ENCODE measurements at regions not wholly inside any gene's neighbourhood (a gene's known extent, or its start where the extent isn't known, plus 50 kb on each side); places are given as distances from the start of the nearest gene placed in this dataset.

DNA sequence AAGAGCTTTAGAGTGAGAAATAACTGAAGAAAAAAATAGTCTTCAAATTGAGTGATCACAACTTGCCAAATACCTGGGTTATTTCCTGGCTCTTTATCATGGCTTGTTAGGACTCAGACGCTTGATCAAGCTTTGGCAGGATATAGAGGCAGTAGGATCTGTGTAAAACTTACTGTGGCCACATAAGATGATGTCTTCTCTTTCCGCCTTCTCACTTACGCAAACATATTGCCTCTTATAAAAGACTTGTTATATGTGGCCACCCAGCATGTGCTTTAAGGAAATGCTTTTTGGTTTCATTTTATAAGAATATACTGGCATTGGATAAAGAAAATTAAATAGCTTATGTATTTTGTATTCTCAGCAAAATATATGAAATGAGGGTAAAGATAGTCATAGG is 101.8 kb upstream of the AKIRIN2 start:
- DNase-seq (ENCODE audit: low read depth): no peak

DNA sequence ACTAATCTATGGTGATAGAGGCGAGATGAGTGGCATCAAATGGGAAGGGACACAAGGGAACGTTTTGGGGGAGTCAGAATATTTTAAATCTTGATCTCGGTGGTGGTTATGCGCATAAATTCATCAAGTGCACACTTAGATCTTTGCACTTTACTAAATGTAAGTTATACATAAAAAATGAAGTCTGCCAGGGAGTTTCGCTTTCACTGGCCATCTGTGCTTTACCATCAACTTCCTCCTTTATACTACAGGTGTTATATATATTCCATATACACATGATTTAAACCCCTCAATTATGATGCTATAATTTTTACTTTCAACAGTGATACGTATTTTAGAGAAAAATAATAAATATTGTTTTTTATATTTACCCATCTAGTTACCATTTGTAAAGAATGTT is 97.6 kb upstream of the AKIRIN2 start:
- DNase-seq (ENCODE audit: low read depth): no peak

DNA sequence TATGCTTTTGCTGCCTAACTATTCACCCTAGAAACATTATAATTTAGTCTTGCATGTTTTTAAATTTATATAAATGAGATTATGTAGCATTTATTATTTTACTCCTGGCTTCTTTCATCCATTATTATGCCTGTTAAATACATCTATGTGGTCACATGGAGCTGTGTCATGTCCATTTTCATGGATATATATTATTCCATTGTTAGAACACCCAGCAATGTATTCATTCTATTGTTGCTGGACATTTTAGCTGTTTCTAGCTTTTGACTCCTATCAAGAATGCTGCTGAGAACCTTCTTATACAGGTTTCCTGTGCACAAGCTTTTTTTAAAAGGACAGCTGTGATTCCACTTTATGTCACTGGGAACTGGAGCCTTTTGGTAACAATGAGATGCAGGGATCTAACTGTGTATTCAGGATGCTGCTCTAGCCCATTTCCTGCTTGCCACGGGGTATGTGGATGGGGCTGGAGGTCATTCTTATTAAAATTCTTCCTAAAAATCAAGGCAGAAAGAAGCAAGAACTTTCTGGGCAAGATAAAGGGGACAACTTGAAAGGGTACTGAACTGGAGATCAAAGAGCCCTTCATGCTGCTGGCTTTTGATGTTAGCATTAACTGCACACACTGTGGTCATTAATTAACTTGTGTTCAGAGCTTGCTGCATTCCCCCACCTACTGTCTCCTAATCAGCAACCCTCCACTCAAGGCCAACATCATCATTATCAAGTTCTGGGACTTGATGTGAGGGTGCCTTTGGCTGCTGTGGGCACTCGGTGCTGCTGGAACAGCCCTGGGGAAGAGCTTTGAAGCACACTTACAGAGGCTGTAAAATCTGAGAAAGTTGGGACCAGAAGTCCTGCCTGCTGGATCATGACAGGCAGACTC is 96.6 kb upstream of the AKIRIN2 start:
- DNase-seq (ENCODE audit: low read depth): no peak

DNA sequence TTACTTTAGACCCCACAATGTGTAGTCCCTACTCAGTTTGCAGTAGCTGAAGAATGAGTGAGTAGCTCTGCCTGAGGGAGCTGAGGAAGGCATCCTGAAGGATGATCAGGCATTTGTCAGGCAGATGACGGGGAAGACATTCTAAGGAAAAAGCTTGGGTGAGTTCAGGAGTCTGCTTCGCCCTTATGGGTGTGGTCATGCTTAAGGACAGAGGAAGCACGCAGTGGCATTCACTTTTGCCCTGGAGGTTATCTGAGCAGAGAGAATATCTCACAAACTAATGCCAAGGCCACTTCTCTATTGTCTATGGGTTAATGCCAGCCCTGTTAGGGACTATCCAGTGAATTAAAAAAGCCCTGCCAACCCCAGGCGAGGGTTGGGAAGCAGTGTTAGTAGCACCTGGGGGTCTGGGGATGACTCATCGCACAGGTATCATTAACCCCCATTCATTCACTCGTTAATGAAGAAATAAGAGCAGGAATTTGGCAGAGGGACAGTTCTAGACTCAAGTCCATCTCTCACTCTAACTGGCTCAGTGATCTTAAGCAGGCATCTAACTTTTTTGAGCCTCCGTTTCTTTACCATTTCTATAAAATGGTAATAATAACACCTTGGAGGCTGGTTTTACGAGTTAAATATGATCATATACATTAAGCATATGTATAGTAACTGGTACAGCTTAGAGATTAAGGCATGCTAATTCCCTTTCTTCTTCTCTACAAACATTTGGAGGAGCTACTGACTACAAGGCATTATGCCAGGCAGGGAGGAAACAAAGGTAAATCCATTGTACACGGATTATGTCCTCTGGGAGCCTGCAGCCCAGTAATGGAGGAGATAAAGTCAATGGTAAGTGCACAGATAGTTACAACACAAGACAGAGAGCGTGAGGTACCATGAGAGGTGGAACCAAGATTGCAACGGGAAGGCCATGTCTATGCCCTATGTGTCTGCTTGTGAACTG is 93.2 kb upstream of the AKIRIN2 start:
- DNase-seq (ENCODE audit: low read depth): no peak

DNA sequence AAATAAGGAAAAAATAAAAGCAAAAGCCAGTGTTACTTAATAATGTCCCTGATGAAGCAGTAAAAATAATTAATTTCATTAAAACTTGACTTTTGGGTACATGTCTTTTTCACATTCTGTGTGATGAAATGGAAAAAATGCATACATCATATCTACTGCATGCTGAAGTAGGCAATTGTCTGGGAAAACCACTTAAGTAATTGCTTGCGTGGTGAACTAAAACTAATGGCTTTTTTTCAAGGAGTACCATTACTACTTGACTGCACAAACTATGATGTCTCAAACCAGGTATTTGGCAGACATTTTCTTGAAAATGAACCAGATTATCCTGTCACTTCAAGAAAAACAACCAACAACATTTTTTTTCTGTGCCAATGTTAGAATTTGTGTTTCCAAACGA is 91.3 kb upstream of the AKIRIN2 start:
- no peak for DNase-seq (ENCODE audit: low read depth)

DNA sequence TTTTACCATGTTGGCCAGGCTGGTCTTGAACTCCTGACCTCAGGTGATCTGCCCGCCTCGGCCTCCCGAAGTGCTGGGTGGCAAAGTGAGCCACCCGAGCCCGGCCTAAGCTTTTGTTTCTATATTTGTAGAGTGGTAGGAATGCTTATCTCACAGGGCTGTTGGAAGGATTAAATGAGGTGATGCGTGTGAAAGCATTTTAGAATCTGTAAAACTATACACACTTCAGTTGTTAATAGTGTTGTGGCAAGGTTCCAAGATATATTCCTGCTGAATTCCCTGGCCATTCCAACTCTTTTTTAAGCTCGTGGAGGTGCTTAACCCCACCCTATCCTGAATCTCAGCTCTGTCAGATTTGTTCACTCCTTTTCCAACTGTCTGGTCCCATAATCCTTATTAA is 89.9 kb upstream of the AKIRIN2 start:
- DNase-seq (ENCODE audit: low read depth): no peak

DNA sequence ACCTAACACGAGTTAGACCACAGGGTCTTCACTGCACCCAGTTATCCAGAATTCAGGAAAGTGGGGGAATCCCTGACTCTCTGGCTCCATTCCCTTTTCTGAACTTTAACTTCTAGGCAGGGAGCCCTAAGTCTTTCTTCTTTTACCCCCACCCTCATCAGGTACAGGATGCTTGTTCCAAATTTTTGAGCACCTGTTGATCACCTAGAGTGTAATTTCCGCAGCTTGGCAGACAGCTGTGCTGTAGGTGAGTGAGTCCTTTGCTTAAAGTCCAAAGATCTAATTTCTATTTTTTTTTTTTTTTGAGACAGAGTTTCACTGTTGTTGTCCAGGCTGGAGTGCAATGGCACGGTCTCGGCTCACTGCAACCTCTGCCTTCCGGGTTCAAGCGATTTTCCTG is 89.5 kb upstream of the AKIRIN2 start:
- DNase-seq (ENCODE audit: low read depth): no peak

DNA sequence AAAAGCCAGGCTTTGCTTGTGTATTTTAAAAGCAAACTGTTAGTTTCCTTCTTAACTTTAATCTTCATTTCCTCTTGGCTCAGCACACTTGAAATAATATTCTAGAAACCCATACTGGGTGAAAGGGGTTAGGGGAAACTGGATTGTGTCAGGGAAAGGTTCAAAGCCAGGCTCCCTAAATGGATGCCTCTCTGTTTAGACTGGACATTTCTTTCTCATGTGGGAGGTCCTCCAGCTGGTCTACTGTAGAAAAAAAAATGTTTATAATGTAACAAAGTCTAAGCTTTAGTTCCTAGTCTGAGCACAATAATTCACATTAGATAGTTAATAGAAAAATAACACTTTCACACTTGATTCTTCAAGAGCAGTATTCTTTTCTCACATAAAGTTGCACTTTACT is 89.0 kb upstream of the AKIRIN2 start:
- DNase-seq (ENCODE audit: low read depth): no peak

DNA sequence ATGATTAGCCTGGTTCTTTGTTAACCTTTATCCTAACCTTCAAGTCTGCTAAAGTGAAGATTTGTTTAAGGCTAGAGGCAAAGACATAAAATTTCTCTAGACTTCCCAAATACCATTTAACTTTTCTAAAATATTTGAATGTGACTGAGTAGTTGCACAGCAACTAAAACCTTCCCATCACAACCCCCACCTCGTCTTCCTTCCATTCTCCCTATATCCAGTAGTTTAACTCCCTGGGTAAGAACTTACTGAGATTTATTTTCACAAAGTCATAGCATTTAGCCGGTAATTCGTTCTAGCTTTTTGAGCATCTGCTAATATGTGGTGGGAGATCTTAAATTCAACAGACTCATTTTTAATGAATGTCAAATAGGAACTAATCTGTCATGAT is 87.9 kb upstream of the AKIRIN2 start:
- DNase-seq (ENCODE audit: low read depth): no peak

DNA sequence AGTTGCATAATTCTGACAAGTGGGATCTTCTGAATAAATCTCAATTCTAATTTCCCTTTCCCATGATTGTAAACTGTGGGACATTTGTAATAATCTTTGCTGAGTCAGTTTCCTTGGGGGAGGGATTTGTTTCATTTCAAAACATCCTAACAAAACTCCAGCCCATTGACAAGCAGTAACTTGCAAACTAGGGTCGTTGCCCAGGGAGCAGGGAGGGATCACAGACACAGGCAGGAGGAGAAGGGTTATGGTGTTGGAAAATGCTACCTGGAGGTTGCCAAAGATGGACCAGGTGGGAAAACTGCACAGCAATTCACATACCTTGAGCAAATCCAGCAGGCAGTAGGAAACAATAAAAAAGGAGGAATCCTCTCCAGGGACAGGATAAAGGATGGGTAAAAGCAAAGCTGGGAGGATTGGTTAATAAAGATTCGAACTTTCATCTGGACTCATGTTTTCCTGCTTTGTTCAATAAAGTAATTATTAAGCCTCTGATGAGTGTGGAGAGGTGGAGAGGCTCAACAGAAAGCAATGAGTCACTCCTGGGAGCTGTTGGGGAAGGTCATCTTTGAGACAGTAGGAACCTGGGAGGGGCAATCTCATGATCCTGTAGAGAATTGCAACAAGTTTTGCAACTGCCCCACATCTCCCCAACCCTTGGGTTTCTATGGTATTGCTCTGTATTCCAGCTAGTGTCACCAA is 87.3 kb upstream of the AKIRIN2 start:
- no peak for DNase-seq (ENCODE audit: low read depth)

DNA sequence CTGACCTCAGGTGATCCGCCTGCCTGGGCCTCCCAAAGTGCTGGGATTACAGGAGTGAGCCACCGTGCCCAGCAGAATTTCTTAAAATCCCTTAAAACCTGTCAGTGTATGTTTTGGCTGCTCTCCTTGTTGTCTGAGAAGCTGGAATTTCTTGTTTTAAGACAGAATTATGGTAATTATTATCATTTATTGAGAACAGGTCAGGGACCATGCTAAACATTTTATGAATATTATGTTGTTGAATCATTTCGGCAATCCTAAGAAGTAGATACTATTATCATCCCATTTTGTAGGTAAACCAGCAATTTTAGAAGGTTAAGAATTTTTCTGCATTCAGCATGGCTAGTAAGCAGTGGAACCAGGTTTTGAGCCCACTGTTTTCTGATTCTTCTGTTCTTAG is 86.1 kb upstream of the AKIRIN2 start:
- DNase-seq (ENCODE audit: low read depth): no peak

DNA sequence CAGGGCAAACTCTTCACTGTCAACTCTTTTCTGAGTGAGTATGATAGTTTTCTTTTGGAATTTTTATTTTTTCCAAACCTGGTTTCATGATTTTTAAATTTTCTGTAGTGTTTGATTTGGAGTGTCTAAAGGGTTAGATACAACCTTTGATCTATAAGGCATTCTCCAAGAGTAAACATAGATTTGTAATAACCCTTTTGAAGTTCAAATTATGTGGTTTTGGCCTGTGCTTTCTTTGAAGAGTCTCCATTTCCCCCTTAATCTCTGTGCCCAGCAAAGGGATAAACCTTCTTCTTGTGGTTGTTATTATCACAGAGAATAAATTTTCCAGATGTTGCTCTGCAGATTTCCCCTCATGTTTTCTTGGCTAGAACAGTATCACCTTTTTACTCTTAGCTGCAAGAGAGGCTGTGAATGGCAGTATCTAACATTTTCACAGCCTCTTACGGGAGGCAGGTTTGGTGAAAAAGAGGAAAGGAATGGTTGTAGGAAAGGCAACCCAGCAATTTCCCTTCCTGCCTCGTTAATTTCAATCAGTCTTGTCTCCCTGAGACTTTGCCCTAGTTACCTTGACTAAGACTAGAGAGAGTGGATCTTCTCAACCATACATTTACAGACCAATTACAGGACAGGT is 83.3 kb upstream of the AKIRIN2 start:
- DNase-seq (ENCODE audit: low read depth): no peak

DNA sequence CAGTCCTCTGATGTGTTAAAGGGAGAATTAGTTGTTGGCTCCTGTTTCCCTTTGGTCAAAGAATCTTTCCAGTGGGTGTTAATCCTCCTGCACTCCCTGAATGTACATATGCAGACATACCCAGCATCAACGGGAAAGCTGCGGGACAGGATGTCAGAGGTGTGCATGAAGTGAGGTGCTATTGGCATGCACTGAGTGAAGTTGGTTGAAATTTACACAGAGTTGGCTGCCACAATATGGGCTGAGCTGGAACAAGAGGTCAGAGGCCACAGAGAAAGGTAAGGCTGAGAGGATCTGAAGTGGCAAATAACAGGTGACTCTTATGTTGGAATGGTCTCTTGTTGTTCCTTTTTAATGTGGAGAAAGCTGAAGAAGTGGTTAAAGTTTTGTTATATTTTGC is 82.7 kb upstream of the AKIRIN2 start:
- no peak for DNase-seq (ENCODE audit: low read depth)

DNA sequence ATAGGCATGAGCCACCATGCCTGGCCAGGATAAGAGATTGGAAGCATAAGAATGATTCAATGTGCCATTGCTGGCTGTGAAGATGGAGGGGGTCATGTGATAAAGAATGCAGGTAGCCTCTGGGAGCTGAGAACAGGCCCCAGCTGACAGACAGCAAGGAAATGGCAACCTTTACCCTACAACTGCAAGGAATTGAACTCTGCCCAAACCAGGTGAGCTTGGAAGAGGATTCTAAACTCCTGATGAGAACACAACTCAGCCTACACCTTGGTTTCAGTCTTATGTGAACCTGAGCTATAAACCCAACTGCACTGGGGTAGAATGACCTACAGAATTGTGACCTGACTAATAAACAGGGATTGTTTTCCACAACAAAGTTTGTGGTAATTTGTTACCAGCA is 82.0 kb upstream of the AKIRIN2 start:
- no peak for DNase-seq (ENCODE audit: low read depth)

DNA sequence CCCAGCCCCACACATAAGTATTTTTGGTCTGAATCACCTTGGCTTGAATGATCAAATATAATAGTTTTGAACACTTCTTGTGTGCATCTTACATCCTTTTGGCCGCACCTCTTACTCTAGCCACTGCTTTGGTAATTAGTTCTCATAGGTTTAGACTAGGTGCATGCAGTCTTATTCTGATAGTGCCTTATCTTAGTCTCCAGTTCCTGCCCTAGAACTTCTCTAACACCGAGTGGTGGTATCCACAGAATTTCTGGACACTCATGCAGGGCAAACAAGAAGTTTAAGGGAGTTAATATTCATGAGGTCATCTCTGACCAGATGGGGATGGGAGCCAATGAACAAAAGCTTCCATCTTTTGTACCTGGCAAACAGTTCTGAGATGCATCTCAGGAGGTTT is 77.5 kb upstream of the AKIRIN2 start:
- DNase-seq (ENCODE audit: low read depth): no peak

DNA sequence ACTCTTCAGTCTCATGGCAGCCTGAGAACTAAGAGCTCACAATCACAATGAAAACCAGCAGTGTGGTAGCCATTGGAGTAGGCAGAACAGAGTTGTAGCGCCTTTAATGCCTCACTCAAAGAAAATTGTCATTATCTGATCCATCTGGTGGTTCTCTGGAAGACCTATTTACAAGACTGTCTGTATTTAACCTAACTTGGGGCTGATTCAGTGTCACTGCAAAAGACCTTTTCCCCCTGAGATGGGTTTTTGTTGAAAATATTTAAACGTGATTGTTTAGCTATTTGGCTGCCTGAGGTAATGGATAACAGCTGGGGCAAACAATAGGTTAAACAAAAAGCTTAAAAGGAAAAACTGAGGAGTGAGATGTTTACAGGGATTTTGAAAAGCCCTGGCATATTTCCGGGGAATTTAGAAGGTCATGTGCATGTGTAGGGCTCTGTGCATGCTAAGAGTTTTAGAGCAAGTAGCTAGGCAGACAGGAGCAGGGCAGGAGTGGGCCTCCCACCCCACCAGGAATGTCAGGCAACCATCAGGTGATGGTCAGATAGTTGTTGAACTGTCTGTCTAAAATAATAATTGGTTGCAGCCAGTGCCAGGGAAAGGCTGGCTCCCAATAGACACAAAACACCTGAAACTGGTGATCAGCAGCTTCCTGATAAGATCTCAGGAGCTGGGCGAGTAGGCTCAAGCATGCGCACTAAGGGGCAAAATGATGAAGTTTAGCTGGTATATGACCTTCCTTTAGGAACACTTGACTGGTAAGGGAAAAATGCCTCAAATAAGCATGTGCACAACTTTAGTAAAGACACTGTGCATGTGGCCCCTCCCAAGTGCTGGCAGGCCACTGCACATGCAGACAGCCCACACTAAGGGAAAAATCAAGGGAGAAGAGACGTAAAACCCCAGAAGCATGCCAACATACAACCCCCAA is 70.8 kb upstream of the AKIRIN2 start:
- DNase-seq (ENCODE audit: low read depth): no peak

DNA sequence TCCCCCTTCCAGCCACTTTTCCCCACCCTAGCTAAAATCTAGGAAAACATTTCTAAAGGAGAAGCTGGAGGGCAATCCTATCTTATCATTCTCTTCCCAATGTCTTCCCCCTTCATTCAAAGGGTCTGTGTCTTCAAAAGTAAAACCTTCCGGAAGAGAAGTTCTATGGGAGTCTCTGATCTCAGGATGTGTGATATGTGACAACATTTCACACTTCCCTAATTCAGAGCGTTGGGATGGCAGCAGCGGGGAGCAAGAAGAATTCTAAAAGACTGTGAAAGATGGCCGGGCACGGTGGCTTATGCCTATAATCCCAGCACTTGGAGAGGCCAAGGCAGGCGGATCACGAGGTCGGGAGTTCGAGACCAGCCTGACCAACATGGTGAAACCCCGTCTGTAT is 65.4 kb upstream of the AKIRIN2 start:
- DNase-seq (ENCODE audit: low read depth): no peak

DNA sequence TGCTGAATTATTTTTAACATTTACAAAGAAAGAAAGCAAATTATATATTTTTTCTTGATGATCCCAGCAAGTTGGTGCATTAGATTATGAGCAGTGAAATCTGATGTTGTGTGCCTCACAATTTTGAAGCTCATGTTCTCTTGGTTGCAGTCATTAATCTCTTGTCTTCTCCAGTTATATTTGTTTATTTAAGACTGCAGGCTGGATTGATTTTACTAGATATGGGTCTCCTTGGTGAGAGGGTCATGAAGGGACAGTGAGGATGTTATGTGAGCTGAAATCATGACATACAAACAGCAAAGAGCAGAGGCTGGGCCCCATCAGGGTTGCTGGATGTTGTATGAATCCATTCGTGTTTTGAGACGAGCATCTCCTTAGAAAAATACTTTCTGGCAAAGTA is 64.2 kb upstream of the AKIRIN2 start:
- no peak for DNase-seq (ENCODE audit: low read depth)

DNA sequence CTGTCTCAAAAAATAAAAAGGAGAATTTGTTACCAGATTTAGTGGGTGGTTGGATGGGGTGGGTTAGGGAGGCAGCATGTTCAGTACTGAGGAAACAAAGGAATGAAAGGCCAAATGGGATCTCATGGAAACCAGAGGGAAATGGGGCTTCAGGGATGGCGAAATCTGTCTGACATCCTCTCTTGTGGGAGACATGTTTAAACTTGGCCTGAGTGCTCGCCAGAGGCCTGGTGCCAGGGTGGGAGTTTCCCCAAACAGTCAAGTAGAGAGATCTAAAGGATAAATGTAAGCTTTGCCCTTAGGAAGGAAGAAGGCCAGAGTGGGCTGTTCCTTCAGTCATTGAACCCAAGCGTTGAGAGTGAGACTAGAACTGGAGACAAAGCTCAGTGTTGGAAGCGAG is 61.9 kb upstream of the AKIRIN2 start:
- DNase-seq (ENCODE audit: low read depth): no peak

DNA sequence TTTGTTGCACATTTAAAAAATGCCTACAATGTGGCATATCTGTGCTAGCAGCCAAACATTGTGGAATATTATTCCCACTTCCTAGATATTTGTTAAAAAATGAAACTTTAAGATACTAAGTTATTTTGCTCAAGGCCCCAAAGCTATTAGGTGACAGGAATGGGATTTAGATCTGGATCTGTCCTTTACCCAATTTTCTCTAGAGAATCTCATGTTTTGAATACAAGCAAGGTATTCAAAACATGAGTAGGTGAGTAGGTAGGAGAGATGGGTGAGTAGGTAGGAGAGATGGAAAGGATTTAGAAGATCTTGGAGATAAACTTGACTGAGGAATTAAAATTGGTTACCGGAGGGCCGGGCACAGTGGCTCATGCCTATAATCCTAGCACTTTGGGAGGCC is 61.2 kb upstream of the AKIRIN2 start:
- no peak for DNase-seq (ENCODE audit: low read depth)

DNA sequence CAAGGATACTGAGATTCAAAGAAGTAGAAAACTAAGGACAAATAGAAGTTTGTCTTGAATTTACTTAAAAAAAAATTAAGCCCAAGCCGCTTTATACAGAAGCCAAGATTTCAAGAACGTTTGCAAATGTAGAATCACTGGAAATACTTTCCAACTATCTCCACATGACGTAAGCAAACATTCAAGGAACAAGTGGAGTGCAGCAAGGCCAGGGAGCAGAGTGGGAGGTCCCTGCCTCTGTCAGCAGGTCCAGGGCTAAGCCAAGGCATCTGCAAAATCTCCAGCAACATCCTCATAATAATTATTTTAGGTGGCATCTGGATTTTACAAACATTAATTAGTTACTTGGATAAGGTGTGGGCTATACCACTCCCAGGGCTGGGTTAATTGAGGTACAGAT is 60.1 kb upstream of the AKIRIN2 start:
- no peak for DNase-seq (ENCODE audit: low read depth)

All from activated gamma-delta T cell treated with anti-CD3 and anti-CD28 coated beads, Interleukin-2, amount 50 U/mL, for 16 hours (primary cell).